IMR-90 (cell line): ENCODE measurements at regions not wholly inside any gene's neighbourhood (a gene's known extent, or its start where the extent isn't known, plus 50 kb on each side); places are given as distances from the start of the nearest gene placed in this dataset.

ENCODE experiments used
- ATAC-seq: fragments of 200-7000 bp; cut with Tn5 transposase; 2 replicates; pipeline ENCODE4 v1.9.1; 2020; ENCODE audit warnings: low read depth, mild to moderate bottlenecking, moderate library complexity
- BruUV-seq: library from RNA; stranded (reverse); fragments of 400-500 nt; replicated peaks from 2 replicates; lab custom pipeline; 2021; lab: Mats Ljungman, UMichigan
- CTCF ChIA-PET: fragments of 300-600 bp; formaldehyde crosslinking; extraction: SDS; loops from one replicate; lab custom pipeline; 2021; ENCODE audit warnings: antibody characterized with exemption; lab: Yijun Ruan, JAX
- POLR2A ChIA-PET: fragments of 300-600 bp; sonication (Branson Sonifier 250); formaldehyde crosslinking; loops from one replicate; lab custom pipeline; 2022; ENCODE audit warnings: antibody characterized with exemption; ENCODE audit not compliant: unreplicated experiment; lab: Charles Lee
- DNase-seq: peaks from one replicate; pipeline ENCODE4 v3.0.0; 2013
- H2AFZ ChIP-seq: replicated peaks from 2 replicates; pipeline ENCODE3; 2013; ENCODE audit warnings: low read length, mild to moderate bottlenecking; ENCODE audit not compliant: poor library complexity
- H2AK5ac ChIP-seq: 2 replicates; pipeline ENCODE4 v1.6.1; 2013; ENCODE audit warnings: low read depth, low read length, inconsistent platforms
- H2AK9ac ChIP-seq: replicated peaks from 2 replicates; pipeline ENCODE3; 2013; ENCODE audit warnings: mild to moderate bottlenecking, low read depth, low read length, moderate library complexity; ENCODE audit not compliant: poor library complexity
- H2BK120ac ChIP-seq: 2 replicates; pipeline ENCODE4 v1.6.1; 2013; ENCODE audit warnings: low read depth, low read length, inconsistent platforms
- H2BK15ac ChIP-seq: 3 replicates; pipeline ENCODE4 v1.6.1; 2013; ENCODE audit warnings: low read depth, low read length, inconsistent platforms
- H2BK20ac ChIP-seq: 2 replicates; pipeline ENCODE4 v1.6.1; 2013; ENCODE audit warnings: low read depth, mild to moderate bottlenecking, inconsistent platforms, low read length, moderate library complexity
- H2BK5ac ChIP-seq: 2 replicates; pipeline ENCODE4 v1.6.1; 2013; ENCODE audit warnings: mild to moderate bottlenecking, low read depth, low read length, inconsistent platforms; ENCODE audit not compliant: poor library complexity, severe bottlenecking
- H3K14ac ChIP-seq: replicated peaks from 2 replicates; pipeline ENCODE4 v1.6.1; 2013; ENCODE audit warnings: low read depth, low read length, inconsistent platforms
- H3K18ac ChIP-seq: 2 replicates; pipeline ENCODE4 v1.6.1; 2013; ENCODE audit warnings: low read depth, low read length, control low read depth
- H3K23ac ChIP-seq: 2 replicates; pipeline ENCODE4 v1.6.1; 2013; ENCODE audit warnings: low read depth, low read length, inconsistent platforms
- H3K27ac ChIP-seq: 2 replicates; pipeline ENCODE4 v1.5.1; 2013; ENCODE audit warnings: mild to moderate bottlenecking, control low read depth, low read length; ENCODE audit not compliant: insufficient read depth
- H3K27me3 ChIP-seq: 2 replicates; pipeline ENCODE4 v1.6.1; 2013; ENCODE audit warnings: low read length; ENCODE audit not compliant: control insufficient read depth, insufficient read depth
- H3K36me3 ChIP-seq: 2 replicates; pipeline ENCODE4 v1.6.1; 2013; ENCODE audit warnings: low read length, mixed read lengths; ENCODE audit not compliant: control insufficient read depth, insufficient read depth
- H3K4ac ChIP-seq: 2 replicates; pipeline ENCODE4 v1.6.1; 2013; ENCODE audit warnings: low read depth, low read length, inconsistent platforms
- H3K4me1 ChIP-seq: 2 replicates; pipeline ENCODE4 v1.6.1; 2013; ENCODE audit warnings: low read length, mixed read lengths; ENCODE audit not compliant: control insufficient read depth, insufficient read depth
- H3K4me2 ChIP-seq: 2 replicates; pipeline ENCODE4 v1.6.1; 2013; ENCODE audit warnings: low read depth, mild to moderate bottlenecking, control low read depth, low read length, moderate library complexity
- H3K4me3 ChIP-seq: 2 replicates; pipeline ENCODE4 v1.5.1; 2013; ENCODE audit warnings: low read depth, mild to moderate bottlenecking, control low read depth, low read length, moderate library complexity; ENCODE audit not compliant: insufficient read depth
- H3K56ac ChIP-seq: 2 replicates; pipeline ENCODE4 v1.6.1; 2013; ENCODE audit warnings: low read length, inconsistent platforms; ENCODE audit not compliant: insufficient read depth; ENCODE audit errors: extremely low read depth
- H3K79me1 ChIP-seq, 2 experiments: 2 replicates each; pipeline ENCODE4 v1.6.1; 2013; ENCODE audit warnings: low read length in 2 of 2, inconsistent platforms in 1 of 2, low read depth in 1 of 2
- H3K9ac ChIP-seq: 2 replicates; pipeline ENCODE4 v1.6.1; 2013; ENCODE audit warnings: low read depth, low read length, control low read depth
- H3K9me1 ChIP-seq: 2 replicates; pipeline ENCODE4 v1.6.1; 2013; ENCODE audit warnings: low read length, inconsistent platforms; ENCODE audit not compliant: insufficient read depth
- H3K9me3 ChIP-seq: 2 replicates; pipeline ENCODE4 v1.6.1; 2013; ENCODE audit warnings: low read length; ENCODE audit not compliant: control insufficient read depth, insufficient read depth
- H4K20me1 ChIP-seq: 2 replicates; pipeline ENCODE4 v1.6.1; 2013; ENCODE audit warnings: low read length, inconsistent platforms; ENCODE audit not compliant: insufficient read depth
- H4K5ac ChIP-seq: 2 replicates; pipeline ENCODE4 v1.6.1; 2013; ENCODE audit warnings: mild to moderate bottlenecking, low read depth, low read length, control low read depth
- H4K8ac ChIP-seq, 2 experiments: 2 replicates each; pipeline ENCODE4 v1.6.1; 2013; ENCODE audit warnings: low read depth in 2 of 2, low read length in 2 of 2, control low read depth in 1 of 2, inconsistent platforms in 1 of 2
- H4K91ac ChIP-seq: 2 replicates; pipeline ENCODE4 v1.6.1; 2013; ENCODE audit warnings: low read depth, low read length, inconsistent platforms; ENCODE audit not compliant: insufficient read depth
- FOS ChIP-seq: fragments of 150-350 bp; IDR thresholded peaks from 2 replicates; pipeline ENCODE4 v1.6.1; 2016; ENCODE audit warnings: low read depth, low read length
- WGBS, 2 experiments: methylation state at CpG; one replicate each; pipeline versions ENCODE4 v1.1.5 to v1.1.7; 2013; ENCODE audit warnings: missing lambda C conversion rate in 2 of 2; ENCODE audit not compliant: insufficient read length in 1 of 2; ENCODE audit errors: extremely low coverage in 2 of 2; 5-methylcytosine and 5-hydroxymethylcytosine counted together
- dilution Hi-C: fragments of 300-500 bp; cut with HindIII; formaldehyde crosslinking; loops from one replicate; pipeline ENCODE4 v1.14.3; 2018; ENCODE audit warnings: low sequenced_read_pairs; ENCODE audit not compliant: unreplicated experiment
- in situ Hi-C: fragments of 300-500 bp; cut with MboI; formaldehyde crosslinking; loops from 3 replicates; pipeline ENCODE4 v1.14.3; 2019; ENCODE audit warnings: low sequenced_read_pairs, inconsistent platforms, mixed read lengths
- intact Hi-C: fragments of 100-400 bp; cut with micrococcal nuclease; formaldehyde crosslinking; loops from 2 replicates; pipeline ENCODE4 v1.10.0; 2022

DNA sequence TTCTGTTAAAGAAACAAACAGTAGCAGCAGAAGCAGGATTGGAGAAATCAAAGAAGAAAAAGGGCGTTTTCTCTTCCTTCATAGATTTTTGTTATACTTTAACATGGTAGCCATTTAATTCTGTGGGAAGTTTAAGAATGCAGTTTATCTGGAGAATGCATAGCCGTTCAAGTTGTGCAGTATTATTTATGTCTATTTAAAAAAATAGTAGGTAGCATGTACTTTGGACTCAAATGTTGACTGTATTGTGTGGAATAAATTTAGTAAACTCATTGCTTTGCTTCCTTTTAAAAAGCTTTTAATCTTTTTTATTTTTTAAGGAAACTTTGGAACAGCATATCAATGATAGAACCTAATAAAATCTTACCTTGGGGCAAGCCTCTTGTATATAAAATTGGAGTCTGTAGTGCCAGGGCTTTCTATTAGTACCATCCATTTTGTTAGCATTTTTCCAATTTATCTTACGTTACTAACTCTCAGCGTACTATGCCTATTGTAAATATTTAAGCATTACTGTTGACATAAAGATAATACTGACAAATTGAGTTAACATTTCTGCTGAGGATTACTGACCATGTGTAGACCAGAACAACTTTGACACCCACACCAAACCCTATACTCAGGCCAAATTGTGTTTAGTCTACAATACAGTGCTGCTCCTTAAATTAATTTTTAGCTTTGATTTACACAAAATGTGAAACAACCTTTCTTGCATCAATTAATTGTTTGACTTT is 291.1 kb downstream of the NNT start:
- no peak overlapping the region for H3K14ac ChIP-seq
- no peak overlapping the region for H2AK5ac ChIP-seq
- in situ Hi-C loops = no loop called here
- peak overlapping the region; percentile 91; the same call in 1 of the 2 replicates for H2BK20ac ChIP-seq
- no peaks in the 10 kb centered on the region for H3K9me3 ChIP-seq
- H3K79me1 ChIP-seq = no peaks in the 10 kb centered on the region
- H2AFZ ChIP-seq = no peak overlapping the region
- H3K4me3 ChIP-seq = no peak overlapping the region
- H3K9ac ChIP-seq = no peak overlapping the region
- peak overlapping the region; percentile 77; the same call in 1 of the 2 replicates for H2BK120ac ChIP-seq
- H3K27ac ChIP-seq = no peak overlapping the region; the same call in 1 of the 2 replicates
- dilution Hi-C loops = no loop called here
- 0 out of 2 replicates have a peak overlapping the region, but pooled peaks have one; percentile 68 for H3K56ac ChIP-seq
- WGBS, 2 experiments = no CpG with 5 or more reads among the region's 4 CpGs
- H4K20me1 ChIP-seq = no peaks in the 10 kb centered on the region
- H4K91ac ChIP-seq = no peak overlapping the region
- H3K4me1 ChIP-seq = no peaks in the 10 kb centered on the region; the same call in 1 of the 2 replicates
- ChIA-PET POLR2A (no interaction called here), CTCF (no interaction called here)
- no peaks in the 10 kb centered on the region for H3K36me3 ChIP-seq
- no peaks in the 10 kb centered on the region for H3K27me3 ChIP-seq
- intact Hi-C loops = no loop called here
- peak overlapping the region; percentile 44; the same call in 1 of the 2 replicates for H3K4me2 ChIP-seq
- H3K4ac ChIP-seq = no peak overlapping the region
- no peak overlapping the region for H2BK15ac ChIP-seq
- H2BK5ac ChIP-seq = no peak overlapping the region
- no peak overlapping the region for H4K5ac ChIP-seq
- no peak overlapping the region for H3K18ac ChIP-seq
- H3K9me1 ChIP-seq = no peaks in the 10 kb centered on the region; the same call in 1 of the 2 replicates
- H2AK9ac ChIP-seq = no peak overlapping the region
- peak; percentile 4 for DNase-seq
- no peak overlapping the region for H3K23ac ChIP-seq
- ATAC-seq = peak; percentile 90
- BruUV-seq = no TSS peak
- no peak overlapping the region for H4K8ac ChIP-seq
- no peak for TF ChIP-seq FOS
